D341Med (cell line): ENCODE measurements at regions not wholly inside any gene's neighbourhood (a gene's known extent, or its start where the extent isn't known, plus 50 kb on each side); places are given as distances from the start of the nearest gene placed in this dataset.
"Not testable (repeated sequence)": the region's sequence is repeated elsewhere in the genome, so short reads cannot be mapped to it uniquely, and the experiment has no call there.

Source experiments
- DNase-seq: peaks from one replicate; pipeline ENCODE4 v3.0.0; 2012; ENCODE audit warnings: low spot score

DNA sequence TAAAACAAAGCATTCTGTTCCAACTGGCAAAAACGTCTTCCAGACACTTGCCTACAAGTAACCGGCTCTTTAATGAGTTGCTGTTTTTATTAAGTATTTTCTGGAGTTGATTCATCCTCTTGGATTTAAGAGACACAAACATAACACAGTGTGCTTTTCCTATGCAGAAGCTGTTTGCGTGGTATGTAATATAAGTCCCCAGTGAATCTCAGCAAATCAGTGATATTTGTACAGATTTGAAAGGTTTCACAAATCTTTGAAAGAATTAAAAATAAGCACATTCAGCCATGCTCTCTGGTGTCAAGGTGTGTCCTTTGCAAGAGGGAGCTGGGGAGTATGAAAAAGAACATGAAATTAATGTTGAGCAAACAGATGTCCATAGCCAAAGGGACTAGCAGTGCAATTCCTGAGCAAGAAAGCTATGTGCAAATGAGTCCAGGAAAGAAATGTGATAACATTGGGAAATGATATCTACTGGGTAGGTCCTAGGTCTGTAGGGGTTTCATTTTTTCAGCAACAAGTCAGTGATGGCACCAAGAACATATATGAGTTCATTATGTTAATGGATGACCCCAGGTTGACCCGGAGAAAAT, 170.1 kb upstream of the PHACTR1 start:
- no peak for DNase-seq

DNA sequence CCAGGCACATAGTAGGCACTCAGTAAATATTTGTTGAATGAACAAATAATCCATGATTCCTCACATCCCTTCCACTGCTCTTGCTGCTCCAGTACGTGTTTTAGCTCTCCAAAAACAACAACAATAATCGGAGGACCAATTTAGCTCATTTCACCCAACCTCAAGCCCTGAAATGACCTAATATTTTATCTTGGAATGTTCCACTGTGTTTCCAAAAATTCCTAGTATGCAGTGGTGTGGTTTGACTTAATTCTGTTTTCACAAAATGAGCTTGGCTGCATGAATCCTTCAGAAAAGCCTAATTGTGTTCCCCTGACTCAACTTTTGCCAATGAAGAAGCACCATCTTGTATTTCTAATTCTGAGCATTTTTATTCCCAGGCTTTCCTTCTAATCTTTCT, 168.0 kb upstream of the PHACTR1 start:
- DNase-seq: no peak

DNA sequence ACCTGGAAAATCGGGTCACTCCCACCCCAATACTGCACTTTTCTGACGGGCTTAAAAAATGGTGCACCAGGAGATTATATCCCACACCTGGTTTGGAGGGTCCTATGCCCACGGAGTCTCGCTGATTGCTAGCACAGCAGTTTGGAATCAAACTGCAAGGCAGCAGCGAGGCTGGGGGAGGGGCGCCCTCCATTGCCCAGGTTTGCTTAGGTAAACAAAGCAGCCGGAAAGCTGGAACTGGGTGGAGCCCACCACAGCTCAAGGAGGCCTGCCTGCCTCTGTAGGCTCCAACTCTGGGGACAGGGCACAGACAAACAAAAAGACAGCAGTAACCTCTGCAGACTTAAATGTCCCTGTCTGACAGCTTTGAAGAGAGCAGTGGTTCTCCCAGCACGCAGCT, 167.1 kb upstream of the PHACTR1 start:
- not testable (repeated sequence) for DNase-seq

DNA sequence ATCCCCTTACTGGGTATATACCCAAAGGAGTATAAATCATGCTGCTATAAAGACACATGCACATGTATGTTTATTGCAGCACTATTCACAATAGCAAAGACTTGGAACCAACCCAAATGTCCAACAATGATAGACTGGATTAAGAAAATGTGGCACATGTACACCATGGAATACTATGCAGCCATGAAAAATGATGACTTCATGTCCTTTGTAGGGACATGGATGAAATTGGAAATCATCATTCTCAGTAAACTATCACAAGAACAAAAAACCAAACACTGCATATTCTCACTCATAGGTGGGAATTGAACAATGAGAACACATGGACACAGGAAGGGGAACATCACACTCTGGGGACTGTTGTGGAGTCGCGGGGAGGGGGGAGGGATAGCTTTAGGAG, 161.7 kb upstream of the PHACTR1 start:
- DNase-seq: not testable (repeated sequence)

DNA sequence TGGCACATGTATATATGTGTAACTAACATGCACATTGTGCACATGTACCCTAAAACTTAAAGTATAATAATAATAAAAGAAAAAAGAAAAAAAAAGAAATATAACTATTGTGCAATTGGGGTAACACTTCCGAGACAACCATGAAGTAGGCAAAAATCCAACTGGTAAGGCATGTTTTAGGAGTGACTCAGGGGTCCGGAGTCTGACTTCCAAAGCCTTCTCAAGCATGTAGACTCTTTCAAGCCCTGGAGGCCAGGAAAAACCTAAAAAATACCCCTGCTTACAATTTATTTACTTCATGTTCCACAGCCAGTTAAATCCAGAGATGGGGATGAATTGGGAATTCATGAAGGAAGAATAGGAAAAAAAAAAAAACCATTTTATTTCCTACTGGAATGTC, 161.3 kb upstream of the PHACTR1 start:
- DNase-seq: no peak

DNA sequence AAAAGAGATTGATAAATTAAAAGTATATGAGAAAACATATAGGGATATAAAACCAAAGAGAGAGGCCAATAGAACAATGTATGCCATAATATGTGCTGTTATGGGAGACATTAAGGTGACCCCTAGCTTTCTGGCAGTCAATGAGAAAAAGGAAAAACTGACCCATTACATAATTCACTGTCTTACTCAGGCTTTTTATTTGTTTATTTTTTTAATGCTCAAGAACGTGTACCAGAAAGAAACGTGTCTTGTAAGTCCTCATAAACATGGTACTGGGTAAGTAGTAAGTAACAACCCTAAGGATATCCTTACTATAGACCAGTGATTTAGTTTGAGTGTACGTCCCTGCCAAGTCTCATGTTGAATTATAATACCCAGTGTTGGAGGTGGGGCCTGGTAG, 160.8 kb upstream of the PHACTR1 start:
- DNase-seq: no peak

DNA sequence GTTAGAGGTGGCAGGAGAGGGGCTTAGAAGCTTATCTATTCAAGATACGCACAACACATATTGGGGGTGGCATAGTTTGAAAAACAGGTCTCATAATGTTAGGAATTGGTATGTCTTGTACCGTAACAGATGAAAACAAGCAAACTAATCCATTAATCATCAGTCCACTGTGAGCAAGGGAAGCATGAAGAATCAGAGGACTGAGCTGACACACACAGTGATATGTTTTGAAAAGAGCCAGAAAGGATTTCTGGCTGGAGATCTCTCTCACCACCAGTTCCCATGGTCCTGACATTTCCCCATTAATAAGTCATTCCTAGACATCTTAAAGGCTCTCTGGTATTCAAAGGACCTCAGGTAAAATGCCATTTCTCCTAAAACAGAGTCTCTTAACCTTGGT, 158.8 kb upstream of the PHACTR1 start:
- DNase-seq: no peak

DNA sequence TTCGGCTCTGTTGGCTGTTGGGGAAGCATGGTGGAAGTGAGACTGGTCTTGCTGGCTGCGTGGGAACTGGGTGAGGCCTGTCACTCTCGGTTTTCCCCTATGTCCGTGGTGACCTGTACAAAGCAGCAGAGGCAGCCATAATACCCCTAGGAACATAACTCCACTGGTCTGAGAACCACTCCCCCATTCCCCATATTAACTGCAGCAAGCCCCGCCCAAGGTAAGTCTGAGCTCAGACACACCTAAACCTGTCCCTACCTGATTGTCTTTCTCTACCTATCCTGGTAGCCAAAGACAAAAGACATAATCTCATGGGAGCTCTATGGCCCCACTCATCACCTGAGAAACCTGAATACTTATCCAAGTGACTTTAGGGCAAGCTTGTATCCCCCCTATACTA, 156.3 kb upstream of the PHACTR1 start:
- no peak for DNase-seq

DNA sequence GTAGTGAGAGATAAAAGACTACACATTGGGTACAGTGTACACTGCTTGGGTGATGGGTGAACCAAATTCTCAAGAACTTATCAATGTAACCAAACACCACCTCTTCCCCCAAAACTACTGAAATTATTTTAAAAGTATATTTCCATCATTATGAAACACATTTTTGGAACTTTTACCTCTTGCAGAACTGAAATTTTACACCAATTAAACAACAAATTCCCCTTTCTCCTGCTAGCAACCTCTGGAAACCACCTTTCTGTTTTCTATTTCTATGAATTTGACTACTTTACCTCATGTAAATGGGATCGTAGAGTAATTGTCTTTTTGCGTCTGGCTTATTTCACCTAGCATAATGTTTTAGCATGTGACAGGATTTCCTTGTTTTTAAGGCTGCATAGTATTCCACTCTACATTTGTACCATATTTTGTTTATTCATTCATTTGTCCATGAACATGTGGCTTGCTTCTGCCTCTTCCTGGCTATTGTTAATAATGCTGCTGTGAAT, 149.9 kb upstream of the PHACTR1 start:
- no peak for DNase-seq

DNA sequence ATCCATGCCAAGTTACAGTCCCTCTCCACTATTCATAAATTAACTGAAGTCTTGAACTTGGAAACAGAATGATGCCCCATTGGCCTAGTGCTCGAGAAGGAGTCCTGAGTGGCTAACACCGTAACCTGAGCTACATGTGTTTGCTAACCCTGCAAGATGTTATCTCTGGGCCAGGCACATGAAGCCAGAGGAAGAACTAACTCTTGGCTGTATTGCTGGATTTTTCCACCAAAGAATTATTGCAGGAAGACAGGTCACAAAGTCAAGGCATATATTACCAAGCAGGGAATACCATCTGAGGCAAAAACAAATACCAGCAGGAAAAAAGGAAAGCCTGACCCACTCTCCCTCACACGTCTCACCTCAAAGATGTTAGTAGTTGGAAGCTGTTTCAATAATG, 148.9 kb upstream of the PHACTR1 start:
- no peak for DNase-seq

DNA sequence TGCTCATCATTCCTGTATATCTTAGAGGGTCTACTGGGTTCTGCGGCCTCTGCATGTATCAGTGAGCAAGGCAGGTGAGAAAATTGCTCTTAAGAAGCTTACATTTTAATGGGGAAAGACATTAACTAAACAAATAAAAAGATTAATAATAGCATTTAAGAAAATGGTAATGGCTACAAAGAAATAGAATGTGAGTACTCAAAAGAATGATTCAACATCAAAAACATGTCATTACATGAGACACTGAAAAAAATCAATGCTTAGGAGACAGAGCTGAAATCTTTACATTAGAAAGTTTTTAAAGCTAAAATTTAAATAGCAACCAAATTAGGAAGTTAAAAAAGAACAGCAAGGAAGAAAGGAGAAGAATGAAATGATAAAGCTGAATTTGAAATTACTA, 146.9 kb upstream of the PHACTR1 start:
- DNase-seq: no peak

DNA sequence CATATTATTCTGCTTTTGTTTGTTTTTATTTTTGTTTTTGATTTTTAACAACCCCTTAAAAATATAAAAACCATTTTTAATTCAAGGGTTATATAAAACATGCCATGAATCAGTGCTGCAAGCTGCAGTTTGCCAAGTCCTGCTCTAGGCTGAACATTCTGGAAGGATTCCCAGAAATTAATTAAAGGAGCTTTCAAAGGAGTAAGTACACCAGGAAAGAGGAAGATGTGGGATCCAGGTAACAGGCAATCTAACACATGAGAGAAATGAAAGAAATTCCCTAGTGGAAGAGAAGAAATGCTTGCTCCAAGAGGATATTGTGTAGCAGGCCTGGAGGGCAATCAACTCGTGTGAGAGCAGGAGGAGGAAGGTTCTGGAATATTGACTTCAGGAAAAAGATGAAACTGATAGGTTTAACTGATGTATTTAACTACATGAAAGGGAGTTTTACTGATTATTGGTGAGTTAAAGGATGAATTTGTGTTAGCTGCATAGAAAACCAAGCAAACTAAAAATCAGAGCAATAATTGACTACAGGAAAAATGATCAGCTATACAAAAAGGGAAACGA, 146.0 kb upstream of the PHACTR1 start:
- no peak for DNase-seq

DNA sequence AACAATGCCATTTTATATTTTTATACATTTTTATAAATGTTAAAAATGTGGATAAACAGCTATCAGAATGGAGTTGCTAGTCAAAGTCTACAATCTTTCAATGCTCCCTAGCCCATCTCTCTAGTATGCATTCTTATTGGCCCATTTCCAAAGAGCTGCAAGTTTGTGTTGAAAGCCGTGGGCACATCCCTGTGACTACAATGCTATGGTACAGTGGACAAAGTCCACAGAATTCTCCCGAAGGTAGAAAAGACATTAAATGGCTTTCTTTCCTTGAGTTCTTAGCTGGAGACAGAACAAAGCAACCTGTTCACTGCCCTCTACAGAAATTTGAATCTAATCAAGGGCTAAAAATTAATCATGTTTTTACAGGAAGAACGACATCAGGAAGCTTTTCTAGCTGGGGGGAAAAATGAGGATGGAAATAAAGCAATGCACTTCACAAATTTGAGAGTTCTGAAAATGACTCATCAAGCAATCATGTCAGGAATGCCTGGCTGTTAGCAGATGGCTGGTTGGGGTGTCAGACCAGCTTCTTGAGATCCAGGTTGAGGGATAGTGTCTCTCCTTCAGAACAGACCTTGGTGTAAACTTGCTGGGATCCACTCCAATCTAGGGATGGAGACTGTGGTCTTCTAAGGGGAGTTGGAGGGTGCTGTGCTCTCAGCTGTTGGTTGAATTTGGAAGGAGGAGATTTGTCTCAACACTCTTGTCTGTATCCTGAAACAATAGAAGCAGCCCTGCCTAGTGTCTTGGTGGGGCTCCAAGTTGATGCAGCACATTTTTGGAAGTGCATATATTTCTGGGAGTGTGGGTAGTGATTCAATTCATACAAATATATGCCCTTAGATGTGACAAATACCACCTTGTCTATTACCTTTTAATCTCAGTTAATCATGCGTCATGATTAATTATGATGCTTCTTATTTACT, 143.4 kb upstream of the PHACTR1 start:
- DNase-seq: no peak

DNA sequence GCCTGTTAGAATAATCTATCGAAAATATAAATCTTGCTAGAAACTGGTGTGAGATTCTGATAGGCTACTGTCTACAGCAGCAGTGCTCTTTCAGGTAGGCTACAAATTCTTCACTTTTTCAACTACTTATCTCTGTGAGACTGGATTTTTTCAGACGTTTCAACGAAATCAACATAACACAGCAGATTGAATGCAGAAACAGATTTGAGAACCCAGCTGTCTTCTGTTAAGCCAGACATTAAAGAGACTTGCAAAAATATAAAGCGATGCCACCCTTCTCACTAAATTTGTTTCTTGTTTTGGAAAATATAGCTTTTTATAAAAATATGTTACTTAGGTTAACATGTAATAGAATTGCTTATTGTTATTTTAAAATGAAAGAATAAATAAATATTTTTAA, 140.6 kb upstream of the PHACTR1 start:
- no peak for DNase-seq

DNA sequence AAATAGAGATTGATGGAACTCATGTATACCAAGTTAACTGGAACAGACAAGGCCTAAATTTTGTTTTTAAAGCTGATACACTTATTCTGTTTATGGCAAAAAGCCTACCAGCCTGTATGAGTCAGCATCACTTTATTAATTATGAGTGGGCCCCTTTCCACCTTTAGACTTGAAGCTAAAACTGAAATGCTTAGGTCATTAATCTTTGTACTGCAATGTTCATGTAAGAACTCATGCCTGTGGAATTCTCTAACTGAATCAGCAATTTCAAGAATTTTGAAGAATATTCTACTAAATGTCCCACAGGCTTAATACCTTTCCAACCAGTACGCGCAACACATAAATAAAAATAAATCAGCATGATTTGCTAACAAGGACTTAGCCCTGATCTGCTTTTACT, 140.2 kb upstream of the PHACTR1 start:
- DNase-seq: no peak

DNA sequence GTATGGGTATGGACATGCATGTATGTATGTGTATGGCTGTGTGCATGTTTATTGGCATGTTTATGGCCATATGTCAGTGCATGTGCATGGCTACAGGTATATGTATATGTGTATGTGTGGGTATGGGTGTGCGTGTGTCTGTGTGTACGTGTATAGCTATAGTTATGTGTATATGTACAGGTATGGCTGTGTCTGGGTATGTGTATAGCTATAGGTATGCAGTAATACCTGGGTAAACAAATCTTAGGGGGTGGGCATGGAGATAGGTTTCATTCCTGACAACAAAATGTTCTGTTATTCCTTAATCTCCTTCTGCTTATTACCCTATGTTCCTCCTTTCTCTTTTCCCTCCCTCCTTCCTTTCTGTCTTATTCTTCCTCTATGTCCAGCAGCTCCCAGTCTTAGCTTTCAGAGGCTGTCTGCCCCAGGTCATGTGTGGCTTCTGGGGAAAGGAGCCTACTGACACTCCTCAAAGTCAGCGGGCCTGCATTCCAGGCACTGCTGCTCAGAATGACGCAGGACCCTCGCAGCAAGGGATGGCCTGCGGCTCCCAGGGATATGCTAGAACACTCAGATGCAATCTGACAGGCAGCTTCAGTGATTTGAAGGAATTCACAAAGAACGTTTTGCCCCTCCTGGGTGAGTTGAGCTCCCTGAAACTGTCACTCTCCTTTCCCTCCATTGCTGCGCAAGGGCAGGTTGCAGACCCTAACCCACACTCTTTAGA, 139.3 kb upstream of the PHACTR1 start:
- no peak for DNase-seq

DNA sequence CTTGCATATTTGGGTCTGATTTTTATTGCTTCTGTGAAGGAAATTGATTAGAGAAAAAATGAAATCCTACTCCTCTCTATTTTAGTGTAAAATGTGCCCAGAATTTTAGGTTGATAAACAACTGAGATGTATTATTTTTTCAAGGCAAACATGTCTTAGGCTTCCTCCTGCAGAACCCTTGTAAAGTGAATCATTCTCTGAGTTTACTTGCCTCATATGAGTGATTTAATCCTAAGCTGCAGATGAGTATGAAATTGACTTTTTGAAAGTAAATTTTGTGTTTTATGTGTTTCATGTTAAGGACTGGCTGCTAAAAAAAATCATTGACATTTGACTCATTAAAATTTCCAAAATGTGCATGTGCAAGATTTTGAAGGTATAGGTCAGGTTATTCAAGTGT, 138.5 kb upstream of the PHACTR1 start:
- DNase-seq: no peak

DNA sequence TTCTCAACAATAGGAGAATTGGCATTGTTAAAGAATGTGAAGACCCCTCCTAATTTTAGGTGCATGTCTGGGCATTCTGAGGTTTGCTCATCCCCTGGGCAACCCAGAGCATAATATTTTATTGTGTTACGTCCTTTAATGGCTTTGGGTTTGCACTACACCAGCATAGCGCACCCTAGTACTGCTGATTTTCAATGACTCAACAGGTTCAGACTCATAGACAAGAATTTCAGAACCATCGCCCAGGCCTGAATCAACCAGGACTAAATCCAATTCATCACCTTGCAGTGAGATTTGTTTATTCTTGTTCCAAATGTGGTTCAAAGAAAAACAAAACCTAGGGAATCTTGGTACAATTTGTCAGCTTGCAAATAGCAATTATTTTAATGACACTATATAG, 137.8 kb upstream of the PHACTR1 start:
- no peak for DNase-seq

DNA sequence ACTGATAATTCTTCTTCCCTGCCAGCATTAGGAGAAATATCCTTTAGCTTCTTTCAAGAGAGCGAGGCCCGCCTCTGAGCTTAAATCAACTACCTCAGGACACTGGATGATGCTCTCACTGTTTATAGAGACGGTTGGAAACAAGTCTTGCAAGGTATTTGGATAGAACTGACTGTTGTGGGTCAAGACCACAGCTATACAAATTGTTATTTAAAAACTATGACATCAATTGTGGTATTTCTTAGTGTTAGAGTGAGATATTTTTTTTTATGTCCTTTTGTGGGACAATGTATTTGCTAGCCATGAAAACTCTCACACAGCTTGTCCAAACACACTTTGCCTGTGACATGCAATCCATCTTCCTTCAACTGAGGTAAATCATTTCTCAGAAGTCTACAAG, 136.3 kb upstream of the PHACTR1 start:
- no peak for DNase-seq

DNA sequence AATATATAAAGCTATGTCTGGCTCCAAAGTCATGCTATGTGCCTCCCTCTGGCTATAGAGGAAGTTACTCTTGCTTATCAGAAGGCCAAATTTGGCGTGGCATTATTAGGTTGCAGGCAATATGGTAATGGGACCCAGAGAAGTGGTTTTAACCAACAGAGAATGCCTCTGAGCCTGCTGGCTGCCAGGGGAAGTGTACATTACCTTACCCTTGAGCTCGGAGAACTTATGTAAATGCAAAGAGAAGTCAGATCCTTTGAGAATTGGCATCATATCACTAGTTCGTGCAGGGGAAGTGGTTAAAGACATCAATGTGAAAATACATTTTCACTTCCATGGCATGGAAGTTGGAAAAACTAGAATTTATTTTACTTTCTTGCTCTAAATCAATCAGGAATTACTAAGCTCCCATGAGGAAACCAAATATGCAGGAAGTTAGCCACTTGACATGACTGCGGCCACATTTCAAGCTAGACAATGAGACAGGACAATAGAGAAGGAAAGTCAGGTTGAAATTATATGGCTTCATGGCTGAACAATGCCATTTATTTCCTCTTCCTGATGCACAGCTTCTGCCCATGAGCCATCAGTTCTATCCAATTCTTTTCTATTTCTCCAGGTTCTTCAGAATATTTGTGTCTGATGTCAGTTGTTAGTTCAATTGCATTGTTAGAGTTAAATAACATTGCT, 134.0 kb upstream of the PHACTR1 start:
- DNase-seq: no peak

DNA sequence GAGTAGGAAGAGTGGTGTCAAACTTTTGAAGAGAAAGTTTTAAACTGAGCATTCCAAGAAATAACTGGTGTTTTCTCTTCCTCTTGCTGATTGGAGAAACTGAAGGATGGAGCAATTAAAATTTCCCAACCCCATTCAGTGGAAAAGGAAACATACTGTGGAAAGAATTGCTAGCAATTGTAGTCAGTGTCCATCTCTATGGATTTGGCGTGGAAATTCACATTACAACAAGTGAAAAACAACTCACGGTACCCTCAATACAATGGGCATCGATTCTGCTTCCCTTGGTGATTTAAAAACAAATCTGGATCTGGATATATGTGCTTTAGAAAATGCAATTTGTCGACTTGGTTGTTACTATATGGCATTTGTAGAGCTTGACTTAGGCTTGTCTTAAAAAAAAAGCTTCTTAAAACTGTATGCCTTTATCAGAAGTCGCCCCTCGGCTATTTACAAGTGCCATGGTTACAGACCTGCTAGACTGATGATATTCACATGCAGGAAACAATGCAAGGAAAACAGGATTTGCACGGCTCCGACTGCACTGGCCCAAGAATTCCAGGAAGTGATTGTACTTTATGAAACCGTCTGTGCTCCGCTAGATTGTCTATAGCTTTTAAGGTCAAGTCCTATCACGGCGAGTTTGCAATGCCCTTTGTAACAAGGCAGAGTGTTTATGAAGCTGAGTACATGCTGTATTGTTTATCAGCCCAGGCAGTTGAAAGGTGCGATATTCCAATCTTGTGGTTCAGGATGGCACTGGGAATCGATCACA, 131.7 kb upstream of the PHACTR1 start:
- no peak for DNase-seq
